ENCODE measurements at regions not wholly inside any gene's neighbourhood (a gene's known extent, or its start where the extent isn't known, plus 50 kb on each side); places are given as distances from the start of the nearest gene placed in this dataset.

DNA sequence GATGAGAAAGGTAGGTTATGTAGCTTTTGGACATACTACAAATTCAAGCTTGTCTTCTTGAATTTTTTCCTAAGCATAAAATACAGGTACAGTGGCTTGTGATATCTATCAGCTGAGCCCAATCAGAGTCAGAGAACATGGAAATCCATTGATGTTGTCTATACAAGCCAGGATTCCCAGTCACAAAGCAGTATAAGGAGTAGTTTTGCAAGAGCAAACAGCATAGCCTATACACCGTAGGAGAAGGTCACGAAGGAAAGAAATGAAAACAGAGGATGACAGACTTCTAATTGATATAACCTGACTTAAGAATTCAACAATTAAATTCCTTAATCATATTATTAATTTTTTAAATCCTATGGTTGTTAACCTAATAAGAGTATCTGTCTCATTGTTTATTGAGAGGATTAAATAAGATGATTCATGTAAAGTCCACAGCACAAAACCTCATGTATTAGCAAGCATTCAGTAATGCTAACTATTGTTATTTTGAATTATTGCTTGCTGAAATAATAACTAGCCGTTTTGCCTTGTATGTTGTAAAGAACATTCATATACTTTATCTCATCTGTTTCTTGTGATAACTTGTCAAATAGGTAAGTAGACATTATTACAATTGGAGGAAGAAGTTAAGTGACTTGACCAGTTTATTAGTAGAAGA is 276.6 kb upstream of the ZPLD1 start:
- Histone ChIP-seq H3K9me3 (no peaks in the 10 kb centered on the region), H3K27ac (ENCODE audit: low read depth in 2 of 2, low read length in 1 of 2) (peak overlapping the region in 1 of 2 experiments; percentile 44; a peak in 2 of 4 replicates), H3K4me2 (no peak overlapping the region), H4K20me1 (ENCODE audit: insufficient read depth) (no peaks in the 10 kb centered on the region), H2AFZ (ENCODE audit: low read depth) (no peak overlapping the region), H3K79me2 (ENCODE audit: insufficient read depth) (no peaks in the 10 kb centered on the region), H3F3A (replicated peaks; ENCODE audit: insufficient read depth) (peaks cover 15% of the 10 kb centered on the region), H3K9me2 (no peaks in the 10 kb centered on the region), H3K4me1 (ENCODE audit: control insufficient read depth in 1 of 2, insufficient read depth in 2 of 2, low read depth in 1 of 2, low read length in 1 of 2) (peaks cover 8 to 25% of the 10 kb centered on the region in 2 experiments), H3K4me3 (ENCODE audit: low read depth in 2 of 2, low read length in 1 of 2) (no peak overlapping the region), H3K27me3 (ENCODE audit: insufficient read depth) (no peaks in the 10 kb centered on the region), H3K36me3 (replicated peaks in 1 of 2; ENCODE audit: control insufficient read depth in 1 of 2, insufficient read depth in 2 of 2, low read length in 1 of 2) (no peaks in the 10 kb centered on the region), H3K9ac (no peak overlapping the region)
- 57% methylated on average over 3 of the region's 3 CpGs for WGBS (ENCODE audit: low lambda C conversion rate)
- TF ChIP-seq REST (IDR thresholded peaks at IDR 0.05; ENCODE audit: low read depth, low read length): no peak
- TF ChIP-seq ELF1 (IDR thresholded peaks at IDR 0.05): no peak
- TF ChIP-seq FOSL2 (IDR thresholded peaks at IDR 0.05; ENCODE audit: borderline replicate concordance, low read depth): peak; percentile 14; the same call in 1 of the 2 replicates
- TF ChIP-seq RFX5 (IDR thresholded peaks at IDR 0.05; ENCODE audit: low read length): no peak
- ChIA-PET CTCF (no interaction called here), POLR2A (no interaction called here)
- DNase-seq: no peak

DNA sequence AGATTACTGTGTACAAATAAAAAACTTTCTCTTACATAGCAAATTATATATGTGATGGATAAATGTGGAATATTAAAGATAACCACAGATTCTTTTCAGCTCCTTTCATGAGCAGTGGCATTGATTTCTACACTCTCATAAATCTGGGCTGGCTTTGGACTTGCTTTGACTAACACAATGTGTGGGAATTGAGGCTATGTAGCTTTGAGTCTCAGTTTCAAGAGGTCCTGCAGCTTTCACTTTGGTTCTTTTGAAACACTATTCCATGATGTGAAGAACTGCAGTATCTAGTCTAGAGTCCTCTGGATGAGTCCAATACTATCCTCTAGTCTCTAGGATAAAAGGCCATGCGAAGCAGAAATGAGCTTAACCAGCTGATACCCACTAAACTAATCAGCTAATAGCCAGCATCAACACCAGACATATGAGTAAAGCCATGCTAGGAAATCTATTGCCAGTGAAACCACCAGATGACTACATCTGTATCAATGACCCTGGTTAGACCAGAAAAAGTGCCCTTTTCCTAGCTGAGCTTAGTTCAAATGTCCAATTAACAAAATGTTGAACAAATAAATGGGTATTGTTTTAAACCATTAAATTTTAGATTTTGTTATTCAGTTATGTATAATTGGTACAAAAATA is 274.9 kb upstream of the ZPLD1 start:
- H3K4me1 ChIP-seq (ENCODE audit: control insufficient read depth in 1 of 2, insufficient read depth in 2 of 2, low read depth in 1 of 2, low read length in 1 of 2): peaks cover 15 to 25% of the 10 kb centered on the region in 2 experiments
- DNase-seq: no peak
- H3K9me3 ChIP-seq: no peaks in the 10 kb centered on the region
- H3K36me3 ChIP-seq (replicated peaks in 1 of 2; ENCODE audit: control insufficient read depth in 1 of 2, insufficient read depth in 2 of 2, low read length in 1 of 2): no peaks in the 10 kb centered on the region
- no peaks in the 10 kb centered on the region for H3K79me2 ChIP-seq (ENCODE audit: insufficient read depth)
- H3K4me2 ChIP-seq: no peak overlapping the region
- H3K9ac ChIP-seq: no peak overlapping the region
- no peak overlapping the region for H3K27ac ChIP-seq (ENCODE audit: low read depth in 2 of 2, low read length in 1 of 2)
- H3K27me3 ChIP-seq (ENCODE audit: insufficient read depth): no peaks in the 10 kb centered on the region
- peaks cover 20% of the 10 kb centered on the region for H3F3A ChIP-seq (replicated peaks; ENCODE audit: insufficient read depth)
- no peak overlapping the region for H2AFZ ChIP-seq (ENCODE audit: low read depth)
- POLR2A ChIA-PET: no interaction called here
- TF ChIP-seq RCOR1 (IDR thresholded peaks at IDR 0.05; ENCODE audit: low read length): no peak
- H3K4me3 ChIP-seq (ENCODE audit: low read depth in 2 of 2, low read length in 1 of 2): no peak overlapping the region
- H4K20me1 ChIP-seq (ENCODE audit: insufficient read depth): no peaks in the 10 kb centered on the region
- 100% methylated on average over 1 of the region's 1 CpG for WGBS (ENCODE audit: low lambda C conversion rate)
- H3K9me2 ChIP-seq: no peaks in the 10 kb centered on the region
- CTCF ChIA-PET: interaction anchor here (1.1 to 1.4 kb wide), 2 partner anchors 65 to 69 kb away, joined by 4 to 5 read pairs; no protein-coding TSS in a partner anchor
